HEK293 (cell line): ENCODE measurements at regions not wholly inside any gene's neighbourhood (a gene's known extent, or its start where the extent isn't known, plus 50 kb on each side); places are given as distances from the start of the nearest gene placed in this dataset.

Source experiments
- CTCF ChIA-PET: fragments of 350-600 bp; formaldehyde crosslinking; extraction: SDS; loops from one replicate; lab custom pipeline; 2021; ENCODE audit warnings: antibody characterized with exemption; lab: Yijun Ruan, JAX
- POLR2A ChIA-PET: fragments of 300-600 bp; formaldehyde crosslinking; extraction: SDS; loops from one replicate; lab custom pipeline; 2020; ENCODE audit warnings: antibody characterized with exemption, inconsistent platforms; lab: Yijun Ruan, JAX
- H3K27ac ChIP-seq: fragments of 200-500 bp; sonication (Bioruptor generic); 2 replicates; pipeline ENCODE4 v1.5.1; 2014; ENCODE audit warnings: low read depth, low read length, control low read depth, inconsistent platforms; ENCODE audit errors: extremely low read depth
- H3K36me3 ChIP-seq, 2 experiments: fragments of 200-500 bp in 1 of 2; sonication (Bioruptor generic) in 1 of 2; 1 replicate in 1 of 2; 2 replicates in 1 of 2; pipeline ENCODE4 v1.5.1; 2014 to 2017; ENCODE audit warnings: inconsistent platforms in 2 of 2, low read length in 2 of 2; ENCODE audit not compliant: control insufficient read depth in 2 of 2, insufficient read depth in 1 of 2
- H3K4me1 ChIP-seq: fragments of 200-500 bp; sonication (Bioruptor generic); 2 replicates; pipeline ENCODE4 v1.5.1; 2014; ENCODE audit warnings: mild to moderate bottlenecking, low read length, inconsistent platforms; ENCODE audit not compliant: control insufficient read depth, insufficient read depth
- H3K4me3 ChIP-seq: 2 replicates; pipeline ENCODE4 v1.5.1; 2011; ENCODE audit warnings: low read depth, mild to moderate bottlenecking, control low read depth, low read length, moderate library complexity
- H3K9me3 ChIP-seq: fragments of 200-500 bp; sonication (Bioruptor generic); 2 replicates; pipeline ENCODE4 v1.5.1; 2014; ENCODE audit warnings: low read depth, low read length, inconsistent platforms; ENCODE audit not compliant: control insufficient read depth, insufficient read depth
- CTCF ChIP-seq: fragments of 450-650 bp; formaldehyde crosslinking; IDR thresholded peaks from 2 replicates; pipeline ENCODE4 v1.5.1; 2016; ENCODE audit warnings: missing biosample characterization, missing genetic modification characterization
- KLF1 ChIP-seq: fragments of 450-650 bp; formaldehyde crosslinking; IDR thresholded peaks from 2 replicates; pipeline ENCODE4 v1.5.1; 2016; ENCODE audit warnings: missing biosample characterization, missing genetic modification characterization
- KLF16 ChIP-seq: fragments of 450-650 bp; formaldehyde crosslinking; IDR thresholded peaks from 2 replicates; pipeline ENCODE4 v1.5.1; 2017; ENCODE audit warnings: missing biosample characterization, missing genetic modification characterization
- WT1 ChIP-seq: fragments of 450-650 bp; formaldehyde crosslinking; IDR thresholded peaks from 2 replicates; pipeline ENCODE4 v1.5.1; 2016; ENCODE audit warnings: missing biosample characterization, missing genetic modification characterization
- ZBTB20 ChIP-seq: fragments of 450-650 bp; formaldehyde crosslinking; IDR thresholded peaks from 2 replicates; pipeline ENCODE4 v1.5.1; 2016; ENCODE audit warnings: missing biosample characterization, missing genetic modification characterization
- ZBTB21 ChIP-seq: fragments of 450-650 bp; formaldehyde crosslinking; IDR thresholded peaks from 2 replicates; pipeline ENCODE4 v1.5.1; 2017; ENCODE audit warnings: missing biosample characterization, missing genetic modification characterization
- ZNF148 ChIP-seq: fragments of 450-650 bp; formaldehyde crosslinking; IDR thresholded peaks from 2 replicates; pipeline ENCODE4 v1.5.0; 2017; ENCODE audit warnings: missing biosample characterization, missing genetic modification characterization, borderline replicate concordance
- ZNF155 ChIP-seq: fragments of 450-650 bp; formaldehyde crosslinking; IDR thresholded peaks from 2 replicates; pipeline ENCODE4 v1.5.1; 2016; ENCODE audit warnings: missing biosample characterization, missing genetic modification characterization
- ZNF239 ChIP-seq: fragments of 450-650 bp; formaldehyde crosslinking; IDR thresholded peaks from 2 replicates; pipeline ENCODE4 v1.5.1; 2016; ENCODE audit warnings: missing biosample characterization, missing genetic modification characterization
- ZNF266 ChIP-seq: fragments of 450-650 bp; formaldehyde crosslinking; IDR thresholded peaks from 2 replicates; pipeline ENCODE4 v1.5.1; 2016; ENCODE audit warnings: missing biosample characterization, missing genetic modification characterization, low read depth
- ZNF274 ChIP-seq, 2 experiments: fragments of 200-500 bp in 1 of 2; fragments of 450-650 bp in 1 of 2; sonication (Bioruptor generic) in 1 of 2; formaldehyde crosslinking in 1 of 2; IDR thresholded peaks; 2 replicates each; pipeline versions ENCODE4 v1.5.1 to v1.6.1; 2014 to 2016; ENCODE audit warnings: borderline replicate concordance in 1 of 2, inconsistent platforms in 1 of 2, low read length in 1 of 2, missing biosample characterization in 1 of 2, missing genetic modification characterization in 1 of 2
- ZNF280C ChIP-seq: fragments of 450-650 bp; formaldehyde crosslinking; IDR thresholded peaks from 2 replicates; pipeline ENCODE4 v1.5.1; 2016; ENCODE audit warnings: missing biosample characterization, missing genetic modification characterization
- ZNF433 ChIP-seq: fragments of 450-650 bp; formaldehyde crosslinking; IDR thresholded peaks from 2 replicates; pipeline ENCODE4 v1.5.1; 2016; ENCODE audit warnings: missing biosample characterization, missing genetic modification characterization, low read depth
- ZNF501 ChIP-seq: fragments of 450-650 bp; formaldehyde crosslinking; IDR thresholded peaks from 2 replicates; pipeline ENCODE4 v1.5.1; 2016; ENCODE audit warnings: missing biosample characterization, missing genetic modification characterization
- ZNF510 ChIP-seq: fragments of 450-650 bp; formaldehyde crosslinking; IDR thresholded peaks from 2 replicates; pipeline ENCODE4 v1.5.1; 2018; ENCODE audit warnings: mild to moderate bottlenecking, missing genetic modification characterization, missing biosample characterization; ENCODE audit not compliant: insufficient replicate concordance
- ZNF518A ChIP-seq: fragments of 450-650 bp; formaldehyde crosslinking; conservative IDR thresholded peaks from 2 replicates; pipeline ENCODE4 v1.5.1; 2016; ENCODE audit warnings: low read depth, missing biosample characterization, missing genetic modification characterization
- ZNF555 ChIP-seq: fragments of 450-650 bp; formaldehyde crosslinking; conservative IDR thresholded peaks from 2 replicates; pipeline ENCODE4 v1.5.1; 2017; ENCODE audit warnings: missing biosample characterization, mild to moderate bottlenecking, missing genetic modification characterization, inconsistent platforms
- ZNF571 ChIP-seq: fragments of 450-650 bp; formaldehyde crosslinking; IDR thresholded peaks from 2 replicates; pipeline ENCODE4 v1.5.0; 2017; ENCODE audit warnings: missing biosample characterization, missing genetic modification characterization
- ZNF621 ChIP-seq: fragments of 450-650 bp; formaldehyde crosslinking; IDR thresholded peaks from 2 replicates; pipeline ENCODE4 v1.5.1; 2017; ENCODE audit warnings: missing biosample characterization, missing genetic modification characterization
- ZNF670 ChIP-seq: fragments of 450-650 bp; formaldehyde crosslinking; IDR thresholded peaks from 2 replicates; pipeline ENCODE4 v1.5.1; 2016; ENCODE audit warnings: missing biosample characterization, missing genetic modification characterization, low read depth
- ZNF704 ChIP-seq: fragments of 450-650 bp; formaldehyde crosslinking; IDR thresholded peaks from 2 replicates; pipeline ENCODE4 v1.5.1; 2016; ENCODE audit warnings: missing biosample characterization, missing genetic modification characterization
- ZNF785 ChIP-seq: fragments of 450-650 bp; formaldehyde crosslinking; IDR thresholded peaks from 2 replicates; pipeline ENCODE4 v1.5.1; 2016; ENCODE audit warnings: missing biosample characterization, missing genetic modification characterization

GRCh38 chrX:94216738-94217137, 542.7 kb downstream of the FAM133A start:
- TF ChIP-seq ZNF148, result no peak
- TF ChIP-seq ZNF266, result no peak
- TF ChIP-seq ZNF704 (tag by site-specific recombination), result no peak
- no peak for TF ChIP-seq ZNF501 (tag by site-specific recombination)
- TF ChIP-seq ZNF621, result no peak
- TF ChIP-seq ZNF155 (tag by site-specific recombination), result no peak
- TF ChIP-seq ZNF274 (IDR thresholded peaks at IDR 0.05; ENCODE audit: low read length), result no peak
- TF ChIP-seq ZNF274 (tag by site-specific recombination; IDR thresholded peaks at IDR 0.05; ENCODE audit: borderline replicate concordance), result no peak
- TF ChIP-seq ZNF571, result no peak
- no peak for TF ChIP-seq ZBTB20 (tag by site-specific recombination)
- TF ChIP-seq ZBTB21, result no peak
- no peak for TF ChIP-seq ZNF510 (tag by site-specific recombination)
- no peak for TF ChIP-seq ZNF433 (tag by site-specific recombination)
- TF ChIP-seq ZNF785 (tag by site-specific recombination), result no peak
- TF ChIP-seq ZNF239, result no peak
- Histone ChIP-seq H3K9me3 (no peaks in the 10 kb centered on the region), H3K27ac (no peak overlapping the region), H3K4me3 (no peak overlapping the region), H3K36me3 (no peaks in the 10 kb centered on the region), H3K4me1 (no peaks in the 10 kb centered on the region)
- POLR2A ChIA-PET, result no interaction called here
- CTCF ChIA-PET, result no interaction called here

GRCh38 chrX:94252211-94252610, 578.2 kb downstream of the FAM133A start:
- no peaks in the 10 kb centered on the region; the same call in 1 of the 2 replicates for H3K9me3 ChIP-seq
- ChIA-PET POLR2A (no interaction called here), CTCF (interaction anchor here (0.6 kb wide), 1 partner anchor 31 kb away, joined by 3 read pairs; no protein-coding TSS in a partner anchor)
- no peaks in the 10 kb centered on the region for H3K4me1 ChIP-seq
- H3K27ac ChIP-seq, result no peak overlapping the region
- no peak for TF ChIP-seq ZNF280C
- TF ChIP-seq ZNF670 (tag by site-specific recombination), result no peak
- TF ChIP-seq KLF16 (tag by site-specific recombination), result no peak
- no peak for TF ChIP-seq KLF1 (tag by site-specific recombination)
- TF ChIP-seq WT1 (tag by site-specific recombination), result no peak
- no peak for TF ChIP-seq CTCF (tag by site-specific recombination)
- TF ChIP-seq ZNF555 (tag by site-specific recombination), result no peak
- no peak for TF ChIP-seq ZNF518A (tag by site-specific recombination)
- H3K36me3 ChIP-seq, result no peaks in the 10 kb centered on the region
- H3K4me3 ChIP-seq, result no peak overlapping the region
